Skeletal muscle satellite cell (primary cell): ENCODE measurements at regions not wholly inside any gene's neighbourhood (a gene's known extent, or its start where the extent isn't known, plus 50 kb on each side); places are given as distances from the start of the nearest gene placed in this dataset.
"Not testable (repeated sequence)": the region's sequence is repeated elsewhere in the genome, so short reads cannot be mapped to it uniquely, and the experiment has no call there.

Experiments used
- H3K27me3 ChIP-seq: 2 replicates; pipeline ENCODE4 v1.7.0; 2013; ENCODE audit warnings: low read length; ENCODE audit not compliant: control insufficient read depth, insufficient read depth
- H3K36me3 ChIP-seq: 2 replicates; pipeline ENCODE4 v1.7.0; 2013; ENCODE audit warnings: mild to moderate bottlenecking, control low read depth, low read length; ENCODE audit not compliant: insufficient read depth
- H3K4me1 ChIP-seq: 2 replicates; pipeline ENCODE4 v1.7.0; 2013; ENCODE audit warnings: low read length; ENCODE audit not compliant: control insufficient read depth, insufficient read depth
- H3K4me2 ChIP-seq: 2 replicates; pipeline ENCODE4 v1.7.0; 2013; ENCODE audit warnings: mild to moderate bottlenecking, low read length
- H3K4me3 ChIP-seq: 2 replicates; pipeline ENCODE4 v1.7.0; 2013; ENCODE audit warnings: low read length
- H3K9ac ChIP-seq: 2 replicates; pipeline ENCODE4 v1.7.0; 2013; ENCODE audit warnings: mild to moderate bottlenecking, low read depth, low read length, moderate library complexity
- H3K9me3 ChIP-seq: replicated peaks from 2 replicates; pipeline ENCODE4 v1.7.0; 2013; ENCODE audit warnings: mild to moderate bottlenecking, control low read depth, low read length

DNA sequence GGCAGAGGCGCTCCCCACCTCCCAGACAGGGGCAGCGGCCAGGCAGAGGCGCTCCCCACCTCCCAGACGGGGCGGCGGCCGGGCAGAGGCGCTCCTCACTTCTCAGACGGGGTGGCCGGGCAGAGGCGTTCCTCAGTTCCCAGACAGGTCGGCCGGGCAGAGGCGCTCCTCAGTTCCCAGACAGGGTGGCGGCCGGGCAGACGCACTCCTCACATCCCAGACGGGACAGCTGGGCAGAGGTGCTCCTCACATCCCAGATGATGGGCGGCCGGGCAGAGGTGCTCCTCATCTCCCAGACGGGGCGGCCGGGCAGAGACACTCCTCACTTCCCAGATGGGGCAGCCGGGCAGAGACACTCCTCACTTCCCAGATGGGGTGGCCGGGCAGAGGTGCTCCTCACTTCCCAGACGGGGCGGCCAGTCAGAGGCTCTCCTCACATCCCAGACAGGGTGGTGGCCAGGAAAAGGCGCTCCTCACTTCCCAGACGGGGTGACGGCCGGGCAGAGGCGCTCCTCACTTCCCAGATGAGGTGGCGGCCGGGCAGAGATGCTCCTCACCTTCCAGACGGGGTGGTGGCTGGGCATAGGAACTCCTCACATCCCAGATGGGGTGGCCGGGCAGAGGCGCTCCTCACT, 75.1 kb downstream of the CARTPT start:
- no peaks in the 10 kb centered on the region for H3K4me1 ChIP-seq

DNA sequence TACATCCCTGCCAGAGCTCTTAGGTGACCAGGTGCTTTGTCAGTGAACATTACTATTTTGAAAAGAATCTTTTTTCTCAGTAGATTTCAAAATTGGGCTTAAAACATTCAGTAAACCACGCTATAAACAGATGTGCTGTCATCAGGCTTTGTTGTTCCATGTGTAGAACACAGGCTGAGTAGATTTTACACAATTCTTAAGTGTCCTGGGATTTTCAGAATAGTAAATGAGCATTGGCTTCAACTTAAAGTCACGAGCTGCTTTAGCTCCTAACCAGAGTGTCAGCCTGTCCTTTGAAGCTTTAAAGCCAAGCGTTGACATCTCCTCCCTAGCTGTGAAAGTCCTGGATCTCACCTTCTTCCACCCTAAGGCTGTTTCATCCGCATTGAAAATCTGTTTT, 83.6 kb downstream of the CARTPT start:
- Histone ChIP-seq H3K9ac (no peak overlapping the region), H3K4me2 (no peak overlapping the region), H3K9me3 (no peaks in the 10 kb centered on the region), H3K36me3 (no peaks in the 10 kb centered on the region), H3K4me1 (no peaks in the 10 kb centered on the region), H3K27me3 (peaks cover 53% of the 10 kb centered on the region), H3K4me3 (no peak overlapping the region)

More for the DNA sequence above, 75.1 kb downstream of the CARTPT start:
- no peak overlapping the region for H3K4me2 ChIP-seq
- peaks cover 1% of the 10 kb centered on the region for H3K27me3 ChIP-seq
- no peak overlapping the region for H3K4me3 ChIP-seq
- no peaks in the 10 kb centered on the region for H3K36me3 ChIP-seq
- no peak overlapping the region for H3K9ac ChIP-seq
- no peaks in the 10 kb centered on the region for H3K9me3 ChIP-seq

DNA sequence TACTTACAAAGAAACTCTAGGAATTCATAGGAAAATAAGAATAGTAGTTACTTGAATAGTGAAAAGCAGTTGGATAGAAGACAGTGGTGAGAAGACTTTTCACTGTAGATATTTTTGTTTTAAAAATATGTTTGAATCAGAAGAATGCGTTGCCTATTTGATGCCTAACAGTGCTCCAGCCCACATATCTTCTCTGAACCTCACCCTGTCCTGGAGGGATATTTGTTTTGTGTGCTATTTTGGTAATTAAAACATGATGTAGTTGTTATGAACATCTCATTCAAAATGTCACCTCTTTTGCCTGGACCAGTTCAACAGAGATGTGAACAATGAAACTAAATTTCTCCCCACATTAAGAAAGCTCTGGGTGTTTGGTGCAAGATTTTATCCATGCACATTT, 87.6 kb downstream of the CARTPT start:
- H3K9ac ChIP-seq, result no peak overlapping the region
- H3K4me3 ChIP-seq, result no peak overlapping the region
- no peaks in the 10 kb centered on the region for H3K36me3 ChIP-seq
- peaks cover 54% of the 10 kb centered on the region for H3K27me3 ChIP-seq
- H3K4me2 ChIP-seq, result no peak overlapping the region
- H3K4me1 ChIP-seq, result no peaks in the 10 kb centered on the region
- no peaks in the 10 kb centered on the region for H3K9me3 ChIP-seq

DNA sequence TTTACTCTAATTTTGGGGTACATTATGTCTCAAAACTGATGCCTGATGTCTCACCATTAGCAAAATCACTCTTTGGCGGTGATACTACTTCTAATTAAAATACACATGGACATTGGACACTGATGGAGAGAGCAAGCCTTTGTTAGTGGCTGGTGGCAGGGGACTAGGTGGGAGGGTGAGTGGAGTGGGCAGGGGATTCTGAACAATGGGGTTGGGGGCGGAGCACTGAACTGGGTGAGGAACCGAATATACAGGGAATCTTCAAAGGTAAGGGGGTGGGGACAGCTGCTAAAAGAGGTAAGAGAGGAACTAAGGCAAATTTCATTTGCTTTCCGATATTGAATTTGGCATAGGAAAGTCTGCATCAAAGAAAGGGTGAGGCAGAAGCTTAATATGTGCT, 88.8 kb downstream of the CARTPT start:
- Histone ChIP-seq H3K4me1 (no peaks in the 10 kb centered on the region), H3K9ac (no peak overlapping the region), H3K4me2 (no peak overlapping the region), H3K4me3 (no peak overlapping the region), H3K36me3 (no peaks in the 10 kb centered on the region), H3K27me3 (peaks cover 51% of the 10 kb centered on the region), H3K9me3 (no peaks in the 10 kb centered on the region)

DNA sequence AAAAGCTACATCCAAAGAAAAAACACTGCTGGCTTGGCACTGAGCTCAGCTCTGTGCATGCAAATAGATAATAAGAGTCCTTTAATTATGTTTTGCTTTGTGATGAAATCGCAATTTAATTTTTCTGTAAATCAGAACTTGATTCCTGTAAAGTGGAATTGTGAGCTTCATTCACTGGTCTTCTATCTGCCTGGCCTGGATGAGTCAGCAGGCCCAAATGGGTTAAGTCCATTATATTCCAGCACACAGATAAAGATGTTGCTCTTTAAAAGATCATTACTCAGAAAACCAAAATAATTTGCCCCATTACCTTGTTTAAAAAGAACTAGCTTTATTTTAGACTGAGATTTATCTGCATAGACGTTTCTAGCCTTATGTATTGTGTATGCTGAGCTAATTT, 90.4 kb downstream of the CARTPT start:
- Histone ChIP-seq H3K4me2 (no peak overlapping the region), H3K9me3 (no peaks in the 10 kb centered on the region), H3K4me3 (no peak overlapping the region), H3K4me1 (no peaks in the 10 kb centered on the region), H3K27me3 (peaks cover 47% of the 10 kb centered on the region), H3K36me3 (no peaks in the 10 kb centered on the region), H3K9ac (no peak overlapping the region)

DNA sequence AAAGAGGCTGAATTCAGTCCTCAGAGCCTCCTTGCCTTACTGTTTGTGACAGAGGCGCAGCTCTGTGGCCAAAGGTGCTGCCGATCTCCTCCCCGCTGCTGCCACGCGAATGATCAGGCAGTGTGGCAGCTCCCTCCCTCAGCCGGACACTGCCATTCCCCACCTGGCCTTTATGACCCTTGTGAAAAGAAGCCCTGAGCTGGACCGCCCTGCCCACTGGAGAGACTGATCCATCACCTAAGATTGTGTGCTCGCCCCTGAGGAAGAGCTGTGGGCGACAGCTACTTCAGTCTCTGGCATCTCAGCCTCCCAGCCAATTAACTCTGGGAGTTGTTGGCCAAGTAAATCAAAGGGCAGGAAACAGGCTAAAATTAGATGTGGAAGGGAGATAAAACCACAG, 90.9 kb downstream of the CARTPT start:
- no peak overlapping the region for H3K9ac ChIP-seq
- no peak overlapping the region for H3K4me2 ChIP-seq
- H3K4me1 ChIP-seq, result no peaks in the 10 kb centered on the region
- no peaks in the 10 kb centered on the region for H3K36me3 ChIP-seq
- no peaks in the 10 kb centered on the region for H3K9me3 ChIP-seq
- H3K27me3 ChIP-seq, result peaks cover 44% of the 10 kb centered on the region
- no peak overlapping the region for H3K4me3 ChIP-seq

DNA sequence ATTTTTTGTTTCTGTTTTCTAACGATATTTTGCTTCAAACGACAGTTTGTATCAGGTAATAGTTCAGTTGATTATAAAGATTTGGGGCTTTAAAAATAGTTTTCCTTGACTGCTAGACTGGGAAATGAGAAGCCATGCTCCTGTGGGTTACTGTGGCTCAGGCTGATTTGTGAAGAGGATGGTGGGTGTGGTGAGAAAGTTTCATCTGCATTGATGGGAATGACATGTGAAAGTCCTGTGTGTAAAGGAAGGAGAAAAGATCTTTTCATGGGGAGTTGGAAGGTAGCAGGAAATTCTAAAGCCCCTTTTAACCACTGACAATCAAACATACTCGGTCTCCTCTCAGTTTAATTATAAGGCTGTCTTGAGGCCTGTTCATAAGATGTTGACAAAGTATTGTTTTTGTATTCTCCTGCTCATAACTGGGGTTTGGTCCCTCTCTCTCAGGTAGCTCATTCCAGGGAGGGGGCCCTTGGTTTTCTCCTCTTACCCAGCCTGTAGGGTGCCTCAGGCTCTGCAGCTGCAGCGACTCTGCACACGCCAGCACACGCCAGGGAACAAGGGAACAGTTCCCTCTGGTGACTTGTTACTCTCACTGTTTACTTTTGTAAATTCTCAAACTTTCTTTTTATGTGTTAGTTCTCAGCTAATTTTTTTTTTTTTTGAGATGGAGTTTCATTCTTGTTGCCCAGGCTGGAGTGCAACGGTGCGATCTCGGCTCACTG, 91.6 kb downstream of the CARTPT start:
- H3K27me3 ChIP-seq, result peaks cover 44% of the 10 kb centered on the region

DNA sequence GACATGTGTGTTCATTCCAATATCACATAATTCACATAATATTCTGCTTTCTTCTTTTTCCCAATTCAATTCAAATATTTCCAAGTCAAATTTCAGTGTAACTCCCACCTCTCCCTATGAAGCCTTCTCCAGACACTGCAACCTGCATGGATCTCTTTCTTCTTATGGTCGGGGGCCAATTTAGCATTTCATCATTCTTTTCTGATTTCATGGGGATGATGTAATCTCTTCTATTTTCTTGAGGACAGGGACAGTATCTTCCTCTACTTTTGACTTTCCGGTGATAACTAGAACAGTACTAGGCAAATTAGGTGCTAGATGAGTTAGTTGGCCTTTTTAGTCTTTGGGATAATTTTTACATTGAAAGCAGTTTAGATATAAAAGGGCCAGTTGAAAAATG, 92.7 kb downstream of the CARTPT start:
- Histone ChIP-seq H3K4me2 (no peak overlapping the region), H3K36me3 (no peaks in the 10 kb centered on the region), H3K27me3 (peaks cover 42% of the 10 kb centered on the region), H3K4me1 (no peaks in the 10 kb centered on the region), H3K9ac (no peak overlapping the region), H3K9me3 (no peaks in the 10 kb centered on the region), H3K4me3 (no peak overlapping the region)

More for the DNA sequence above, 91.6 kb downstream of the CARTPT start:
- no peaks in the 10 kb centered on the region for H3K36me3 ChIP-seq
- H3K9me3 ChIP-seq, result no peaks in the 10 kb centered on the region
- H3K4me1 ChIP-seq, result no peaks in the 10 kb centered on the region
- no peak overlapping the region for H3K4me3 ChIP-seq
- no peak overlapping the region for H3K9ac ChIP-seq
- no peak overlapping the region for H3K4me2 ChIP-seq

DNA sequence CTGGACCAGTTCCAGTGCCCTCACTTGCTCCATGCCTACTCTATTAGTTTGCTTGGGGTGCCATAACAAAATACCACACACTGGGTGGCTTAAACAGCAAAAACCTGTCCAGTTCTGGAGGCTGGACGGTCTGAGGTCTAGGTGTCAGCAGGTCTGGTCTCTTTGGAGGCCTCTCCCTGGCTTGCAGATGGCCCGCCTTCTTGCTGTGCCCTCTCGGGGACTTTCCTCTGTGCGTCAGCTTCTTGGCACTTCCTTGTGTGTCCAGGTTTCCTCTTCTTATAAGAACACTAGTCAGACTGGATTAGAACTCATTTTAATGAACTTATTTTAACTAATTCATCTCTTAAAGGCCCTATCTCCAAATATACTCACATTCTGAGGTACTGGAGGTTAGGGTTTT, 97.2 kb downstream of the CARTPT start:
- Histone ChIP-seq H3K9me3 (no peaks in the 10 kb centered on the region), H3K4me2 (no peak overlapping the region), H3K9ac (no peak overlapping the region), H3K4me3 (no peak overlapping the region), H3K27me3 (peaks cover 35% of the 10 kb centered on the region), H3K4me1 (no peaks in the 10 kb centered on the region), H3K36me3 (no peaks in the 10 kb centered on the region)

DNA sequence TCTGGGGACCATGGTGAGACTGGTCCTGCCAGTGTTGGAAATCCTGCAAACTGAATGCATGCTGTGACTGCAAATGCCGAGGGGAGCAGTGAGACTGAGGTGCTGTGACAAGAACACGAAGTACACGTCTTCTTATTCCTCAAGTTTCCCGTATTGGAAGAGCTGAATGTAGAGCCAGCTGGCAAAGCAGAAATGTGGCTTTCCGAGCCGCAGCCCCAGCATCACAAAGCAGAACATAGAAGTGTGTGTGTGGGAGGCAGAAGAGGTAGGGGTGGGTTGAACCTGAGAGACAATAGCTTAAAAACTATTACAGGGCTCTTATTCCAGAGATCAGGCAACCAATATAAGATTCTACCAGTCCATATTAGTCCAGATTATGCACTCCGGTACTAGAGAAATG, 98.8 kb downstream of the CARTPT start:
- no peak overlapping the region for H3K4me3 ChIP-seq
- peaks cover 30% of the 10 kb centered on the region for H3K27me3 ChIP-seq
- H3K9ac ChIP-seq, result no peak overlapping the region
- no peaks in the 10 kb centered on the region for H3K36me3 ChIP-seq
- no peaks in the 10 kb centered on the region for H3K4me1 ChIP-seq
- H3K9me3 ChIP-seq, result no peaks in the 10 kb centered on the region
- no peak overlapping the region for H3K4me2 ChIP-seq

DNA sequence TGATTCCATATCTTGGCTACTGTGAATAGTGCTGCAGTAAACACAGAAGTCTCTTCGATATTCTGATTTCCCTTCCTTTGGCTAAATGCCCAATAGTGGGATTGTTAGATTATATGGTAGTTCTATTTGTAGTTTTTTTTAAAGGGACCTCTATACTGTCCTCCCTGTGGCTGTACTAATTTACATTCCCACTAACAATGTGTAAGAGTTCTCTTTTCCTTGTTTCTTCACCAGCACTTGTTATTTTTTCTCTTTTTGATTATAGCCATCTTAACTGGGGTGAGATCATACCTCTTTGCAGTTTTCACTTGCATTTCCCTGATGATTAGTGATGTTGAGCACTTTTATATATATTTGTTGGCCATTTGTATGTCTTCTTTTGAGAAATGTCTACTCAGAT, 102.0 kb downstream of the CARTPT start:
- H3K27me3 ChIP-seq, result peaks cover 22% of the 10 kb centered on the region
- H3K4me1 ChIP-seq, result no peaks in the 10 kb centered on the region
- H3K4me3 ChIP-seq, result no peak overlapping the region
- no peak overlapping the region for H3K9ac ChIP-seq
- no peaks in the 10 kb centered on the region for H3K9me3 ChIP-seq
- no peaks in the 10 kb centered on the region for H3K36me3 ChIP-seq
- no peak overlapping the region for H3K4me2 ChIP-seq

DNA sequence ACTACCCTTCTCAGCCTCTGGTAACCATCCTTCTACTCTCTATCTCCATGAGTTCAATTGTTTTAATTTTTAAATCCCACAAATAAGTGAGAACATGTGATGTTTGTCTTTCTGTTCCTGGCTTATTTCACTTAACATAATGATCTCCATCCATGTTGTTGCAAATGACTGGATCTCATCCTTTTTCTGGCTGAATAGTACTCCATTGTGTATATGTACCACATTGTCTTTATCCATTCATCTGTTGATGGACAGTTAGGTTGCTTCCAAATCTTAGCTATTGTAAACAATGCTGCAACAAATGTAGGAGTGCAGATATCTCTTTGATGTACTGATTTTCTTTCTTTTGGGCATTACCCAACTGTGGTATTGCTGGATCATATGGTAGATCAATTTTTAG, 103.0 kb downstream of the CARTPT start:
- peaks cover 18% of the 10 kb centered on the region for H3K27me3 ChIP-seq
- not testable (repeated sequence) for H3K4me1 ChIP-seq, H3K9ac ChIP-seq, H3K4me2 ChIP-seq, H3K9me3 ChIP-seq, H3K36me3 ChIP-seq, H3K4me3 ChIP-seq
